Fibroblast of the conjunctiva (primary cell): ENCODE measurements at regions not wholly inside any gene's neighbourhood (a gene's known extent, or its start where the extent isn't known, plus 50 kb on each side); places are given as distances from the start of the nearest gene placed in this dataset.

Source experiments
- DNase-seq: peaks from one replicate; pipeline ENCODE4 v3.0.0-alpha.2; 2010; ENCODE audit warnings: low read depth

GRCh38 chr6:28737750-28738395 is 185.9 kb downstream of the TRIM27 start:
- no peak for DNase-seq

- DNase-seq, result no peak
These were observed 185.4 kb downstream of the TRIM27 start for GRCh38 chr6:28738396-28738765.

GRCh38 chr6:28741363-28741762 is 182.4 kb downstream of the TRIM27 start:
- no peak for DNase-seq

DNA sequence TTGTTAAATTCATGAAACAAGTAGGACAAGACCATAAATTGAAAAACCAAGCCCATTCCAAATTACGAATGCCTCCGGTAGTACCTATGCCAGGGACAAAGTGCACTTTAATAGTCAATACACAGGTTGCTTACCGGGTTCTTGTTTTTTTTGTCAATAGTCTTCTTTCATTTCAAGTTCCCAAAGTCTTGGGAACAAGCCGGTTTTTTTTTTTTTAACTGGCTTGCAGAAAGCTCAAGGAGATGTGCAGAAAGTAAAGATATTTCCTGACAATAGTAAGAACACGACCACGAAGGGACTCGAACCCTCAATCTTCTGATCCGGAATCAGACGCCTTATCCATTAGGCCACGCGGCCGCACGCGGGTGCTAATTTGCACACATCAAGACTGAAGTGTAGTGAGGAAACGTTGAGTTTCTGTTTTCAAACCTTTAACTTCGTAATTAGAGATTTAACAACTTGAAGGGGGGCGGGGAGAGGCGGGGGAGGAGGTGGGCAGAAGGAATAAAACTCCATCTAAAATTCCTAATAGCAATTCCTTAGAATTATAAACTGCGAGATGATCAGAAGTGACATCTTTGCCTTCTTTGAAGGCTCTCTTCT is 181.0 kb downstream of the TRIM27 start:
- peak; percentile 51 for DNase-seq

DNA sequence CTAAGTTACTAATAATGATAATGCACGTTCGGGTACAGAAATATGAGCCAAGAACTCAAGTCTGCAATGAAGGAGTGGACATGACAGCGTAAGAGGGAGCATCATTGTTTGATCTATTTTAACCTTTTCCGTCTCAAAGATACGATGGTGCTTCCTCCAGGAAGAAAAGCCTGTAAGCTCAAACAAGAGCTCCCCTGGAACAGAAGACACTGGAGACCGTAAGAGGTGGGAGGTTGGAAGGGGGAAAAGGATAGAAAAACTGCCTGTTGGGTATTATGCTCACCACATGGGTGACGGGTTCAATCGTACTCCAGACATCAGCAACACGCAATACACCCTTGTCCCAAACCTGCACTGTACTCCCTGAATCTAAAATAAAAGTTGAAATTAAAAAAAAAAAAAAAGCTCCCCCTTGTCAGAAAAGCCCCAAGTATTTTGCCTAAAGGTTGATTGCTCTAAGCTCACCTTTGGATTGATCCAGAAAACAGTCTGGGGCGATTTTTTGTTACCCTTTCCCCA is 180.5 kb downstream of the TRIM27 start:
- no peak for DNase-seq

GRCh38 chr6:28747083-28747630 is 176.6 kb downstream of the TRIM27 start:
- DNase-seq, result no peak

DNA sequence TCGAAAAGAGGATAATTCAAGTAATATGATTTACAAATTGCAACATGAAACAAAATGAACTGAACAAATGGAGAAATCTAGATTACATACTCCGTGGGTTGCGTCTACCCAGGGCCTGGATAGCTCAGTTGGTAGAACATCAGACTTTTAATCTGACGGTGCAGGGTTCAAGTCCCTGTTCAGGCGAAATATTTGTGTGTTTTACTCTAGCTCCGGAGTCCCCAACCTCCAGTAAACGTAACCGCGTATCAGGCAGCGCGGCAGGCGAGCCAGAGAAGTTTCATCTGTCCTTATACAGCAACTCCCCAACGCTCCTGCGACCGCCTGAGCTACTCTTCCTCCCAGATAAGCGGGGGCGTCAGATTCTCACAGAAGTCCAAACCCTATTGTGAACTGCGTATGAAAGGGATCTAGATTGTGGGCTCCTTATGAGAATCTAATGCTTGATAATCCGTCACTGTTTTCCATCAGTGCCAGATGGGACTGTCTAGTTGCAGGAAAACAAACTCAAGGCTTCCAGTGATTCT is 176.1 kb downstream of the TRIM27 start:
- DNase-seq, result peak; percentile 81

DNA sequence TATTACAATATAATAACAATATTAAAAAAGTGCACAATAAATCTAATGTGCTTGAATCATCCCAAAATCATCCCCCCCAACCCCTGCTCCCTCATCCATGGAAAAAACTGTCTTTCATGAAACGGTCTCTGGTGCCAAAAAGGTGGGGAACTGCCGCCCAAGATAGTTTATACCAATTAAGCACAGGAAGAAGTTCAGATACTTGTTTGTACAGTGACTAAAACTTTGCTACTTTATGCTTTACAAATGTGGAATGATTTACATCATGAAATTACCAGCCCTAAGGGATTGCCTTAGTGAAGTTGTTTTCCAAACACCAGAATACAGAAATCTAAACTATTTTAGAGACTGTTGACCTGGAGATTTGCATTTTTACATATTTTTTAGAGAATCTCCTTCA is 175.6 kb downstream of the TRIM27 start:
- DNase-seq, result no peak

DNA sequence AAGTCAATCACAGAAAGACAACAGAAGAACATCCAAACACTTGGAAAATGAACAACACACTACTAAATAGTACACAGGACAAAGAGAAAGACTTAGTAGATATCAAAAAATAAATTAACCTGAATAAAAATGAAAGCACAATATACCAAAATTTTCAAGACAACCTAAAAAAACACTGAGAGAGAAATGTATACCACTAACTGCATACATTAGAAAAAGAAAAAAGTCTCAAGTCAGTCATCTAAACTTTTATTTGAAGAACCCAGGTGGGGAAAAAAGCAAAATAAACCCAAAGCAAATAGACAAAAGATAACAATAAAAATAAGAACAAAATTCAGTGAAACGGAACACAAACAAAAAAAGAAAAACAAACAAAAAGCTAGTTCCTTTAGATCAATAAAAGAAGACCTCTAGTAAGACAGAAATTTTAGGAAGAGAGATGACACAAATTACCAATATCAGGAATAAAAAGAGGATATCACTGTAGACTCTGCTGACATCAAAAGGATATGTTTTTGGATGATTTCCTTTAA is 172.8 kb downstream of the TRIM27 start:
- no peak for DNase-seq

- no peak for DNase-seq
These were observed 172.3 kb downstream of the TRIM27 start for GRCh38 chr6:28751514-28751913.

- no peak for DNase-seq
These were observed 171.8 kb downstream of the TRIM27 start for GRCh38 chr6:28751963-28752350.

GRCh38 chr6:28757429-28758045 is 166.2 kb downstream of the TRIM27 start:
- peak; percentile 52 for DNase-seq

- peak; percentile 73 for DNase-seq
These were observed 165.6 kb downstream of the TRIM27 start for GRCh38 chr6:28758046-28758817.

- no peak for DNase-seq
These were observed 165.0 kb downstream of the TRIM27 start for GRCh38 chr6:28758818-28759235.

DNA sequence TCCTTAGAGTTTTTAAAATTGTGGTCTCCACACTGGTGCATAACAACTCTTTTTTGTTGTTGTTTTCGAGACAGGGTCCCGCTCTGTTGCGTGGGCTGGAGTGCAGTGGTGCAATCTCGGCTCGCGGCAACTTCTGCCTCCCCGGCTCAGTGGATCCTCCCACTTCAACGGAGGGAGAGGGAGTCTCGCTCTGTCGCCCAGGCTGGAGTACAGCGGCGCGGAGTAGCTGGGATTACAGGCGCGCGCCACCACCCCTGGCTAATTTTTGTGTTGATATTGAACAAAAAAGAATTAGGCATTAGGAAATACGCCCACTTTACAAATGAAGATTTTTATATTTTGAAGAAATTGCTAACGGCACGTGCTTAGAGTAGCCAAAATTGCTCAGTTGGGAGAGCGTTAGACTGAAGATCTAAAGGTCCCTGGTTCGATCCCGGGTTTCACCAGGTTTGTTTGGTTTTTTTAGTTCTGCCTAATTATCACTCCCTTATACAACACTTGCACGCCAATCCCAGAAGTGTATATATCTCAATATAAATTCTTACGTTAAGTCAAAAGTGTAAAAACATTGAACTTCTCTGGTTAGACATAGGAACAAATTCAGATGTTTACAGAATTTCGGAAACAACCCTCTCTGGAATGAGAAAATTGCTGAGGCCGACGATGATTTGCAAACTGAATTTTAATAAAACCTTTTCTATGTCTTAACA is 159.6 kb downstream of the TRIM27 start:
- no peak for DNase-seq

- no peak for DNase-seq
These were observed 159.0 kb downstream of the TRIM27 start for GRCh38 chr6:28764761-28765282.

- no peak for DNase-seq
These were observed 157.8 kb downstream of the TRIM27 start for GRCh38 chr6:28765978-28766351.

DNA sequence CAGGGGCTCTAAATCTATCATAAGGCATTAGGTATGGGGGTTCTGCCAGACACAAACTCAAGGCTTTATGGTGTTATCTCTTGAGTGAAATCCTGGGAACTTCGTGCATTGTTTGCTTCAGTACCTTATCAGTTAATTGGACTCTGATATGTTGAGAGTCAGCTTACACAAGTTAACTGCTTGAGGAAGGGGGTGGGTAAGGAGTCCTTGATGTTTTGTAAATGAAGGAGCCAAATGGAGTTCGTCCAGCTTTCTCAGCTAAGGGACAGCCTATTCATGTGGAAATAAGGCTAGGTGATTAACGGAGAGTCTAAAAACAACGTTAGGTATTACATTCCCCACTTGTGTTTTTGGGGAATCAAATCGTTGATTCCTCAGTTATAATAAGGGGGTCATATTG is 157.4 kb downstream of the TRIM27 start:
- no peak for DNase-seq

DNA sequence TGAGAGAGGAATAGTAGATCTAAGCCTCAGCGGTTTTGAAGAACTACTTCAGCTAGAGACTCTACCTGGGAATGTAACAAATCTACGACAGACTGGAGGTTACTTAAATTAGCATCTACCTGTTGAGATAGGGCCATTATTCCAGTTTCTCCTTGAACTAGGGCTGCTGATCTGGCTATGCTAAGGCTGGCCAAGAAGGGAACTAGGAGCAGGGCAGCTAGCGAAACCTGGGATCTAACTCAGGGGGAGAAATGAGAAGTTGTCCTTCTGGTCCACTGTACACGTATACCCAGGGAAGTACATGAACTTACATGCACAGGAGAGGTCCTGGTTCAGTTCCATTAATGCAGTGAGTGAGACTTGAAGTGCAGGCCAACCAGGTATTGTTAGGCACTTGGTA is 156.7 kb downstream of the TRIM27 start:
- DNase-seq, result no peak

- no peak for DNase-seq
These were observed 156.1 kb downstream of the TRIM27 start for GRCh38 chr6:28767691-28768090.
